NCI-H226 (cell line): ENCODE measurements at regions not wholly inside any gene's neighbourhood (a gene's known extent, or its start where the extent isn't known, plus 50 kb on each side); places are given as distances from the start of the nearest gene placed in this dataset.
"Not testable (repeated sequence)": the region's sequence is repeated elsewhere in the genome, so short reads cannot be mapped to it uniquely, and the experiment has no call there.

Source experiments
- DNase-seq: peaks from one replicate; pipeline ENCODE4 v3.0.0-alpha.2; 2015

DNA sequence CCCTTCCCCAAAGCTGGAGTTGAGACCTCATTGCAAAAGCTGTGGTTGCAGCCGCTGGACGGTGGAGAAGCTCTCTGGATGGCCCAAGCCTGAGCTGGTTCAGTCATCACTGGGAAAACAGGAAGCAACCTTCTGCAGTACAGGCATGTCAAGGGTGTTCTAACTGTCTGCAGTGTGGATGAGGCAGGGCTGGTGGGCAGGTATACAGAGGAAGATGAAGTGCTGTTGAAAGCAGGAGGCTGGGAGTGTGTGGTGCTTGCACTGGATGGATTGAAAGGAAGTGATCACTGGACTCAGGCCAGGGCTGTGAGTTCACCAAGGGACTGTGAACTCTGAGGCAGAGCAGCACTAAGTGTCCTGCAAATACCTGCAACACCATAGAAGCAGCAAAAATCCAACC is 89.0 kb upstream of the NOX3 start:
- DNase-seq, result no peak

DNA sequence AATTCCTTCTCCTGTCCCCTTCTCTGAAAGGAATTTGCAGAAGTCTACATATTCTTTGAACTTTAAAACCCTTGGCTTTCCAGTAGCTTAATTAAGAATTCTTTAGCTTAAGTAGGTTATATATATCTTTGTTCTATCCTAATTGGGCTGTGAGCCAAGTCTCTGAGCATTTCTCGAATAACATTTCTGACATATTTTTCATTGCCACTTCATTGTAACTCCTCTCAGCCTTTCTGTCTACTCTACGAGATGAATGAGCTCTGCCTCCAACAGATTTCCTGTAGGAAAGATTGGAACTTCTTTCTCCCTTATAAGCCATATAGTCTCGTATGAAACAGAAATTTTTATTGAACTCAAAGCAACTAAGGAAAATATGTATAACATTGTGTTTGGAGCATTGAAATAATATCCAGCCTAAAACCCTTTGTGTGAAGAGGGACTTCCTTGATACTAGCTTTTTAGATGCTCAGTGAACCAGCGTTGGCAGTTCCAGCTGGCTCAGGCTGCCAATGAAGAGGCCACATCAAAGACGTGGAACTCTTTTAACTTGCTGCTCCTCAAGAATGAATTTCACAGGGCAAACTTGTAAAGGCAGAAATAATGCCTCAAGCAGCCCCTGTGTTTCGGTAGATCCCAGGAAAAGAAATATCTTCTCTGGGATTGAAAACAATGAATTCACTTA is 87.7 kb upstream of the NOX3 start:
- DNase-seq, result no peak

DNA sequence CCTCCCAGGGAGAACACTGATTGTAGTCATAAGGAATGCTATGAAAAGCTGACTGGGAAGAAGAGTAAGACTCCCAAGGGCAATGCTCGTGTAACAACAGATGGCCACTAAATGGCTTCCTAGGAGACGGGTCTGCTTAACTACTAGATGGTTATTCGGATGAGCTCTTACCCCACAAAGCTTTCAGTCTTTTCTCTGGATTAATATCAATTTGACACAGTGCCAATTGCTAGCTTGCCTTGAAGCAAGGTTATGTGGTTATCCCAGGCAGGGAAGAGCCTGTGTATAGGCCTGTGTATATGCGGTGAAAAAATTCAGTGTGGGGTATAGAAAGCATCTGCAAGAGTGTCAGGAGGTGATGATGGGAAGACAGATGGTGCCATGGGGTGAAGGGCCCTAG is 86.4 kb upstream of the NOX3 start:
- no peak for DNase-seq

DNA sequence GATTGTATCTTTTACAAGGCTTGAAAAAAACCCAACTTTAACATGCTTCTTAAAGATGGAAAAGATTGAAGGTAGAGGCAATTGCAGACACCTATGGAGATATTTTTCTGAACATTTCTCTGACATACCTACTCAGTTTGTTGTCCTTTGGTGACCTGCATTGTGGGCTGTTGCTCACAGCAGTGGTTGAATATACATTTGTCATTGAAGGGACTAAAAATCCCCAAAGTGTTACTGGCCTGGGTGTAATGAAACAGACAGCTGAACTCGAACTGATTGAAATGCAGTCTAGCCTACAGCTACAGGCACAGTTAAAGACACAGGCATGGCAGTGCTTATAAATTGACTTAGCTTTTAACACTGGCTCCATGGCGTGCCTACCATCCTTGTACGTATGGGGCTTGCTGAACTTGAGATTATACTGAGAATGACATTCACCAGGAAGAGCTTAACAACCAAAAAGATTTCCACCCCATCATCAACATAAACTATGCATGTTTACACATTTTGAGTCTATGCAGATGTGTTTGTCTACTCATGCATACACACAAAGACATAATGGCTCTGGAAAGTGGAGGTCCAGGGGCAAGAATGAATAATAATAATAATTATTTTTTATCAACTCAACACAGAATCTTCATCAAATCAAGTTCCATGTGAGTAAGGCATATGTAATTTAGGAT is 83.2 kb upstream of the NOX3 start:
- DNase-seq, result no peak

DNA sequence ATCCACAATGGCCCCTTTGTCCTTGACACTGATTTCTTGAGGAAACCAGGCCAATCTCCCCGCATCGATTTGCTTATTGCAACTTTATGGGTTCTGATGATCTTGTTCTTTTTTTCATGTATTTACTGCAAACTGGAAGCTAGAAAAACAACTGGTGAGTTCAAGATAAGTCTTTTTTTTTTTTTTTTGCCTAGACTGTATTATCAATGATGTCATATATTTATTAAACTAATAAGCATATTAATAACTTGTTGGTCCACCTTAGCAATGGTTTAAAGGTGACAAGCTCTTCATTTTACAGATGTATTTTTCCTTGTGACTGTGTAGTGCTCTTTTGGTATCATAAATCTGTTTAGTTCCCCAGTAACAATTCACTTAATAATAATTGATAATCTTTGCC is 79.0 kb upstream of the NOX3 start:
- DNase-seq, result no peak

DNA sequence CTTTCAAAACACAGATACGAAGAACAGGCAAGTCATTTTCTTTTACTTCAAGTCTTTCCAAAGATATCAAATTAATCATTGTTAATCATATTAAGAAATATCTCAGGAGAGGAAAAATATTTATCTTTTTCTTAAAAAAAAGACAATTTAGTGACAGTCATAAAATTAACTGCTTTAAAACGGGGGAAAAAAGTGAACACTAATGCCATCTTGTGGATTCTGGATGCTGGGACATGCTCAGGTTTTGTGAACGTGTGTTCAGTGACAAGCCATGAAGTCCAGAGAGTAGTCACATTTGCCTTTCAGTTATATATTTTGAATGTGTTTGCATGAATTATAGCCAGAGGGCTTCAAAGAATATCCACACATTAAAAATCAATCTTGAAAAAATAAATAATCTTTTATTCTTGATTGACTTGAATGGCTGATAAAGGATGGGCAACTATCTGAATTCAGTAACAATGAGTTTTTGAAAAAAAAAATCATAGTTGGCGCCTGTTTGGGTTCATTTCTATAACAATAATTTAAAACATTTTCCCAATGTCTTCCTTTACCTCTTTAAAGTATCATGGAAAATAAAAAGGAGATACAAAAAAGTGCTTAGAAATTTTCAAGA is 74.7 kb upstream of the NOX3 start:
- no peak for DNase-seq

DNA sequence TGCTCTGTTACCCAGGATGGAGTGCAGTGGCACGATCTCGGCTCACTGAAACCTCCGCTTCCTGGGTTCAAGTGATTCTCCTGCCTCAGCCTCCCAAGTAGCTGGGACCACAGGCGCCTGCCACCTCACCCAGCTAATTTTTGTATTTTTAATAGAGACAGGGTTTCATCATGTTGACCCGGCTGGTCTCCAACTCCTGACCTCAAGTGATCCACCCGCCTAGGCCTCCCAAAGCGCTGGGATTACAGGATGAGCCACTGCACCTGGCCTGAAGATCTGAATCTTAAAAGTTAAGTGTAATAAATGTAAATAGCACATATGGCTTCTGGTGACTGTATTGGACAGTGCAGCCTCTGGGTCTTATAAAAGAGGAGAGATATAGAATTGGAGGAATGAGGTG is 74.2 kb upstream of the NOX3 start:
- not testable (repeated sequence) for DNase-seq

DNA sequence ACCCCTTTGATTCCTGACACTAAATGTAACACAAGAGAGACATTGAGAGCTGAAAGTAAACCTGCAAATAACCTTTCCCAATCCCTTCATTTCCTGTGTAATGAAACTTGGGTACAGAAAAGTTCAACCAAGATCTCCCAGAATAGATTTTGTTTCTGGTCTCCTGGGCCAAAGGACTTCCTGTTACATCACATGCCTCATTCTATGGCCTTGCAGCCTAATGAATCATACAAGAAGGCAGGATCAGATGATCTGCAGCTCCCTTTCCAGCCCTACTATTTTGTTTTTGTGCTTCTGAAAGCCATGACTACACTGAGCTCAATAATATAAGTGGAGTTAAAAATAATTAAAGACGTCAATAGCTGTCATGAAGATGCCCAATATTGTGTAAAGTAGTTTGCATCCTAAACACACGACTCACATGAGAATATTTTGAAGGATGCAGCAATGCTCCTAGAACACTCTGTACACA is 73.4 kb upstream of the NOX3 start:
- DNase-seq, result peak; percentile 71

DNA sequence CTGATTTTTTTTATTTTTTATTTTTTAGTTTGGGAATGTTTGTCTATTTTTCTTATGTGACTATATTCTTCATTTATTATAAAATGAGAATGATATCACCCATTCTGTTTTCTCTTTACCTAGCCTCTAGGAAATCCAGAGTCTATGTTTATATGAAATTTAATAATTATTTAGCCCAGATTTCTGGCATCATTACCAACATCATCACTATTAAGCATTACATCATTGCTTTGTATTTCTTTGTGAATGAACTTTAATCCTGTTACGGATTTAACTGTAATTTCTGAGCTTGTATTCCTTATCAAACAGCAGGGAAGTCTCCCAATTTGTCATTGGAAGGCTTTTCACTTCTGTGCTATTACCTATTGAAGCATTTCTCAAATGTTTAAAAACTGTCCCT is 72.7 kb upstream of the NOX3 start:
- no peak for DNase-seq

DNA sequence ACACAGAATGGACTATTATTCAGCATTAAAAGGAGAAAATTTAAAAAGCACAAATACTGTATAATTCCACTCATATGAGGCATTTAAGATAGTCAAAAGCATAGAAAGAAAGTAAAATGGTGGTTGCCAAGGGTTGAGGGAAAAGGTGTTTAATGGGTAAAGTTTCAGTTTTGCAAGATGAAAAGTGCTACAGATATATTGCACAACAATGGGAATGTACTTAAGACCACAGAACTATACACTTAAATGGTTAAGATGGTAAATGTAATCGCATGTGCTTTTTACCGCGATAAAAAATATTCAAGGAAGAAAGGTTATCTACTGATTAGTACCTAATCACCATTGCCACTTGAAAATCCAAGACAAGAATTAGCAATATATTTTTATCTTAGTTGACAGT is 71.8 kb upstream of the NOX3 start:
- no peak for DNase-seq

DNA sequence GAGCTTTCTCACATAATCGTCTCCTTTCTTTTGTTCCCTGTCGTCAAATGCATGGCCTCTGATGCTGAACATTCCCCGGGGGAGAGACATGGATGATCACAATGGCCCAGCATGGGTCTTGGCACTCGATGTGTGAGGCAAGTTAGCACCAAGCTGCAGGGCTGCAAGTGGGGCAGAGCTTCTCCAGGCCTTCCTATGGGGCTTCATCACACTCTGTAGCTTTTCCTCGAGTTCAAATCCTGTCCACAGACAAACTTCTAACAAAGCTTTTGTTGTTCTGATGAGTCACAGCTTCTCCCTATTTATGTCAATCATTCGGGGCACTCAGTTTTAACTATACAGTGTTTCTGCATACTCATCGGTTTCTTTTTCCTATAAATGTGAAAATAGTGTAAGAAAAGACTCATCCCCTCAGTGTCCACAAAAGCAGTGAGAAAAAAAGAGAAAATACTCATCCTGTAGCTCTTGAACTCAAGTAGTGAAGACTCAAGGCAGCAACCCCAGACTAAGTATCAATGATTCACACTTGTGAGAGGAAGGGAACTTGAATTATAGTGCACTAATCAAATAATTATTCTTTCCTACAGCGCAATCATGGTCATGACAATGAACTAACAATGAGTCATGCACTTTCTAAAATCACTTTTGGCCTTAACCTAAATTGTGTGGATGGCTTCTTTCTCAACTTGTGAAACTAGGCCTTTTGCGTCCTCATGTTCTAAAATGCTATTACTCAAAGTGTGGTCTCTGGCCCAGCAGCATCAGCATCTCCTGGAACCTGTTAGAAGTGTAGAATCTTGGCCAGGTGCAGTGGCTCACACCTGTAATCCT is 68.4 kb upstream of the NOX3 start:
- no peak for DNase-seq

DNA sequence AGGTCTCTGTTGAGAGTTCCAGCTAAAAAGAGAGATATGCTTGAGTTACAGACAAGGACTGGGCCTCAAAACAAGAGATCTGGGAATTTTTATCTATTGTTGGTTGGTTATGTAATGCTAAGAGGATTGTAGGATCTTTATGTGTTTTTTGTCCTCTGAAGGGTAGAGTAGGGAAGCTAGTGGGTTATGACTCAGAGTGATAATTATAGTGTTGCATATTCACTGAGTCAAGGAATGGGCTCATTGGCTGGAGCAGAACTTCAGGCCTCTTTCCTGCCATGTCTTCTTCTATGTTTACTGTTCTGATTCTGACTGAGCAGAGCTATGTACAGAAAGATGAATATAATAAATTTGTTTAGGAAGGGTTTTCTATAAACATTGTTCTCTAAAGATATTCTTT is 66.1 kb upstream of the NOX3 start:
- DNase-seq, result peak; percentile 38

DNA sequence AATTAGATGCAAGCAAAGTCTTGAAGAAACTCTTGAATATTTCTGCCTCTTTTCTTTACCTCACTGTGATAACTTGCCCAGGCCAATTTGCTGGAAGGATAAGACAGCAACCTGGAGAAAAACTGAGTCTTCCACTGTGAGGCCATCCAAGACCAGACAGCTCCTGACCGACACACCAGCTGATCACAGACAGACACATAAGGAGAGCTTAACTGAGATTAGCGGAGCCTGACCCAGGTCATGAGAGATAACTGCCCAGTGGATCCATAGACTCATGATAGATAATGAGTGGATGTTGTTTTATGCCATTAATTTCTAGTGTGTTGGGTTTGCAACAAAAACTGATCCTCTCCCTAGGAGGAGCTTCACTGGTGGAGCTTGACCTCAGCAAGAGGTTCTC is 64.4 kb upstream of the NOX3 start:
- DNase-seq, result no peak

DNA sequence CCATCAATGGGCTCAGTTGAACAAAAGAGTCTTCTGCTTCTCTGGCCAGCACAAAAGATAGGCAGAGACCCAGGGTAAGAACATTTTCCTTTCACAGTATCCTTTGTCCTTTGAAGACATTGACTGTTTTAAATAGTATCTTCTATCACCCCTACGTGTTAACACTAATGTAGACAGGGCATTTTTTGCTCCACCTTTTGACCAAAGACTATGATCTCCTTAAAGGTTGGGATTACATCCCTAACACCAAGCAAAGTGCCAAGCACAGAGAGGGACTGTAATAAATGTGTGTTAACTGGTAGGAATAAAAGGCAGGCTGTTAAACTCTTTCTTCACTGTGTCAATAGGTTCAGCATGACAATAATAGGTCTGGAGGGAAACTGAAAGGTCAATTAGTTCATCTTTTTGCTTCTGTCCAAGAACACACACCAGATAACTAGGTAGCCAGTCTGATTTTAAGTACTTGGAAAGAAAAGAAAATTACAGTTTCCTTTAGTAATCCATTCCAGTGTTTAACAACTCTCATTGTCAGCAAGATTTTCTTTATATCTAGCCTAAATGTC is 63.6 kb upstream of the NOX3 start:
- no peak for DNase-seq

DNA sequence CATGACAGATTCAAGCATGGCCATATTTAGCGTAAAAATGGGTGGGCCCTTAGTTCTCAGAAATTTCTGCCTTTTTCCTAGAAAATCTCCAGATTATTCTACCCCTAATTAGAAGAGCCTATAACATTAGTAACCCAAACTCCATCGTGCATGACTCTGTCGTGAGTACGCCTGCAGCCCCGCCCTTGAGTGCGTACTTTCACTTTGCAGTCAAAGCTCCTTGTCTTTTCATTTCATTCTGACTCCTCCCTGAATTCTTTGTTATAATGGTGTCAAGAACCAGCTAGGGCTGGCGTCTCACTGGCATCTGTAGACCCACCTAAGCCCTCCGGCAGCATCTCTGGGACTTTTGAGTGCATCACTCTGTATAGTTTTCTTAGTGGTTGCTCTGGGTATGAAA is 61.7 kb upstream of the NOX3 start:
- DNase-seq, result no peak

DNA sequence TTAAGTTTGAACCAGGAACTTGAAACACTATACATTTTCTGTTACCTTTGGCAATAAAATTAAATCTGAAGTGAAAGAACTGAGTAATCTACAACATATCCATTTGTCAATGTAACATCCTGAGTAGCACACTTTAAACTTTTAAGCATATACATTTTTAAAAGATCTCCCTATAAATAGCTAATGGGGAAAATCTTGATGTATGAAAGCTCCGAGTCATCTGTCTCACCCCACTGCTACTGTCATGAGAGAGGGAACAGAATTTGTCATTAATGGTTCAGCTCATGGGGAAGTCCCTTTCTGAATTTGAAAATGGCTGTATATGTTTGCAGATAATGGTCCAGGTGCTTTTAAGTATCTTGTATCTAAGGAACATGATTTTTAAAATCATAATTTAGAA is 55.2 kb upstream of the NOX3 start:
- no peak for DNase-seq

DNA sequence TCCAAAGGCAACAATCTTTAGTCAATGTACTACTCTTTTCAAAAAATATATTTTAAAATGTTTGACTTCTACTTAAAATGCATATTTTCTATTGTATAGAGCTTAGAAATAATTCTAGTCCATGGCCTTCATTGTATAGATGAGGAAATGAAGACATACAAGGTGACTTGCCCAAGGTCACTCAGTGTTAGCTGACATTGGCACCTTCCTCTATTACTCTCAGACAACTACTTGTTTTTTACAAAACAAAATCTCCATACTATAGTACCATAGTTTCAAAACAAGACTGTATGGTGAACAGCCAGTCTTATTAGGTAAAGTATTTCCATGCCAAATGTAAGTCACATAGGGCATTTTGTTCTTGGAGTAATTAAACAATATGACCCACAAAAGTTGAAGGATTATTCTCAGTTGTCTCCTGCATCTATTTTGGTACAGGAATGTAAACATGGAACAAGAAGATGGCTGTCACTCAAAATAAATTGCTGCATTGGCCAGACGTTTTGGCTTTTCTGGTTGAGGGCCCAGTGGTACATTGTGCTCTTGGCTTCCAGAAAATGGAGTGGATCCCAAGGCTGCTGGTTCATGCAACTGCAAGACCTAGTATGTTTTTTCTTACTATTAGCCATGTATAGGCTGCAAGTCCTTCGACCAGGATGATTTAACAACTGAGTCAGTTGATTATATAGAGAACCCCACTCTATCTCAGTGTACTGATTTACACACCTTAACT is 54.3 kb upstream of the NOX3 start:
- no peak for DNase-seq

DNA sequence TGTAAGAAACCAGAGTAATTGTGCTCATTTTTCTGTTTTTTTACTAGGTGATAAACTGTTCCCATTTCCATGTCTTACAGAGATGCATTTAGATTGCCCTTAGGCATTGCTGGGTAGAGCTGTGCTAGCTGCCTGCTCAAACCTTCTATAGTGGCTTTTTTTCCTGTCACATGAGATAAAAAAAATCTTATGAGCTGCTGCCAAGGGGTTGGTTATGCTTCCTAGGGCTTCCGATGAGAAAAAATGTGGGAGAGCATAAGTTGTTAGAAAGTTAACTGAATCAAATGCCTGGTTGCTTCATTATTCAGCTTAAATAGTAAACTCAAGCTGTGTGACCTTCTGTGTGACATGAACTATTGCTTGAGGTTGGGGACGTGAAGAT is 50.0 kb upstream of the NOX3 start:
- DNase-seq, result no peak
